HEK293 (cell line): ENCODE measurements at regions not wholly inside any gene's neighbourhood (a gene's known extent, or its start where the extent isn't known, plus 50 kb on each side); places are given as distances from the start of the nearest gene placed in this dataset.

ENCODE experiments used
- KLF10 ChIP-seq: fragments of 450-650 bp; IDR thresholded peaks from 2 replicates; pipeline ENCODE4 v1.5.1; 2018; ENCODE audit warnings: missing biosample characterization, mild to moderate bottlenecking, missing genetic modification characterization
- ZBTB1 ChIP-seq: fragments of 450-650 bp; formaldehyde crosslinking; IDR thresholded peaks from 2 replicates; pipeline ENCODE4 v1.5.1; 2016; ENCODE audit warnings: missing biosample characterization, missing genetic modification characterization
- ZNF324 ChIP-seq: fragments of 450-650 bp; formaldehyde crosslinking; IDR thresholded peaks from 2 replicates; pipeline ENCODE4 v1.5.1; 2016; ENCODE audit warnings: missing biosample characterization, missing genetic modification characterization
- ZNF423 ChIP-seq: fragments of 450-650 bp; formaldehyde crosslinking; IDR thresholded peaks from 2 replicates; pipeline ENCODE4 v1.5.1; 2016; ENCODE audit warnings: missing biosample characterization, missing genetic modification characterization
- ZNF561 ChIP-seq: fragments of 450-650 bp; IDR thresholded peaks from 2 replicates; pipeline ENCODE4 v1.5.1; 2018; ENCODE audit warnings: missing biosample characterization, missing genetic modification characterization, borderline replicate concordance
- ZNF629 ChIP-seq: fragments of 450-650 bp; formaldehyde crosslinking; IDR thresholded peaks from 2 replicates; pipeline ENCODE4 v1.5.1; 2017; ENCODE audit warnings: missing biosample characterization, missing genetic modification characterization
- ZNF792 ChIP-seq: fragments of 450-650 bp; formaldehyde crosslinking; IDR thresholded peaks from 2 replicates; pipeline ENCODE4 v1.5.1; 2016; ENCODE audit warnings: missing biosample characterization, missing genetic modification characterization
- TF ChIP-seq, protein P1 (sequence below): fragments of 450-650 bp; formaldehyde crosslinking; IDR thresholded peaks from 2 replicates; pipeline ENCODE4 v1.5.1; 2016; ENCODE audit warnings: missing biosample characterization, missing genetic modification characterization
- TF ChIP-seq, protein P2 (sequence below): fragments of 450-650 bp; IDR thresholded peaks from 2 replicates; pipeline ENCODE4 v1.5.1; 2018; ENCODE audit warnings: missing biosample characterization, mild to moderate bottlenecking, missing genetic modification characterization

DNA sequence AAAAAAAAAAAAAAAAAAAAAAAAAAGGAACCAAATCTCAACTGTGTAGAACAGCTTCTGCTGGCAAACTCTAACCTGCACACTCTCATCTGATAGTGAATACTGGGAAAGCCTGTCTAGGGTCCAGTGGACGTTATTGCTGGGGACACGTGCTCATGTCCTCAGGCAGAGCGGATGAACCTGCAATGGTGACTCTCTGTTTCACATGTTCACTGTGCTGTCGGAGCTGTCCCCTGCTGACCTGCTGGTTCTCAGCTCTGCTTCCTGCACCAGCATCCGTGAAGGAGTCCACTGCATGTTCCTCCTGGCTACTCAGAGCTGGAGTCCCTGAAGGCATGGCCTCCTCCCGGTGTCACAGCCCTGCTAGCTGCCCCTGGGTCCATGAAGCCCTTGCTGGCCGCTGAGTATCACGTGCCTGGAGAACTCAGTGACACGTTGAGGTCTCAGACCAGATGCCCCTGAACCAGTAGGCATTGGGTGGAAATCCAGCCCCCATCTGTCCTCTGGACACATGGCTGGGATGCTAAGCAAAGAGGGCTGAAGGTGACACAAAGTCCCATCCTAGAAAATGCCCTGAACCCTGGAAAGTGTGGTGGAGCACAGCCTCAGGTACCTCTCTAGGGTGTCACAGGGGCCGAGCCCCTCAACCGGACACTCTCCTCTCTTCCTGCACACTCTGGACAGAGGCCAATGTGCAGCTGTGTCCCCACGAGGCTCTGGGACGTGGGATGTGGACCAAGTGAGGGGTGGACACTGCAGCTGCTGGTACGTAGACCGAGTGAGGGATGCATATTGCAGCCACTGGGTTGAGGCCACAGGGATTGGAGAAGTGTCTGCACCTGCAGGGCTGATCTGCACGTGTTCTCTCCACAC lies 54.9 kb upstream of the FRMD1 start:
- TF ChIP-seq, protein P1, sequence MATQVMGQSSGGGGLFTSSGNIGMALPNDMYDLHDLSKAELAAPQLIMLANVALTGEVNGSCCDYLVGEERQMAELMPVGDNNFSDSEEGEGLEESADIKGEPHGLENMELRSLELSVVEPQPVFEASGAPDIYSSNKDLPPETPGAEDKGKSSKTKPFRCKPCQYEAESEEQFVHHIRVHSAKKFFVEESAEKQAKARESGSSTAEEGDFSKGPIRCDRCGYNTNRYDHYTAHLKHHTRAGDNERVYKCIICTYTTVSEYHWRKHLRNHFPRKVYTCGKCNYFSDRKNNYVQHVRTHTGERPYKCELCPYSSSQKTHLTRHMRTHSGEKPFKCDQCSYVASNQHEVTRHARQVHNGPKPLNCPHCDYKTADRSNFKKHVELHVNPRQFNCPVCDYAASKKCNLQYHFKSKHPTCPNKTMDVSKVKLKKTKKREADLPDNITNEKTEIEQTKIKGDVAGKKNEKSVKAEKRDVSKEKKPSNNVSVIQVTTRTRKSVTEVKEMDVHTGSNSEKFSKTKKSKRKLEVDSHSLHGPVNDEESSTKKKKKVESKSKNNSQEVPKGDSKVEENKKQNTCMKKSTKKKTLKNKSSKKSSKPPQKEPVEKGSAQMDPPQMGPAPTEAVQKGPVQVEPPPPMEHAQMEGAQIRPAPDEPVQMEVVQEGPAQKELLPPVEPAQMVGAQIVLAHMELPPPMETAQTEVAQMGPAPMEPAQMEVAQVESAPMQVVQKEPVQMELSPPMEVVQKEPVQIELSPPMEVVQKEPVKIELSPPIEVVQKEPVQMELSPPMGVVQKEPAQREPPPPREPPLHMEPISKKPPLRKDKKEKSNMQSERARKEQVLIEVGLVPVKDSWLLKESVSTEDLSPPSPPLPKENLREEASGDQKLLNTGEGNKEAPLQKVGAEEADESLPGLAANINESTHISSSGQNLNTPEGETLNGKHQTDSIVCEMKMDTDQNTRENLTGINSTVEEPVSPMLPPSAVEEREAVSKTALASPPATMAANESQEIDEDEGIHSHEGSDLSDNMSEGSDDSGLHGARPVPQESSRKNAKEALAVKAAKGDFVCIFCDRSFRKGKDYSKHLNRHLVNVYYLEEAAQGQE (tag by site-specific recombination), result no peak
- no peak for TF ChIP-seq ZNF561
- no peak for TF ChIP-seq ZNF423 (tag by site-specific recombination)
- no peak for TF ChIP-seq ZNF792 (tag by site-specific recombination)
- TF ChIP-seq, protein P2, sequence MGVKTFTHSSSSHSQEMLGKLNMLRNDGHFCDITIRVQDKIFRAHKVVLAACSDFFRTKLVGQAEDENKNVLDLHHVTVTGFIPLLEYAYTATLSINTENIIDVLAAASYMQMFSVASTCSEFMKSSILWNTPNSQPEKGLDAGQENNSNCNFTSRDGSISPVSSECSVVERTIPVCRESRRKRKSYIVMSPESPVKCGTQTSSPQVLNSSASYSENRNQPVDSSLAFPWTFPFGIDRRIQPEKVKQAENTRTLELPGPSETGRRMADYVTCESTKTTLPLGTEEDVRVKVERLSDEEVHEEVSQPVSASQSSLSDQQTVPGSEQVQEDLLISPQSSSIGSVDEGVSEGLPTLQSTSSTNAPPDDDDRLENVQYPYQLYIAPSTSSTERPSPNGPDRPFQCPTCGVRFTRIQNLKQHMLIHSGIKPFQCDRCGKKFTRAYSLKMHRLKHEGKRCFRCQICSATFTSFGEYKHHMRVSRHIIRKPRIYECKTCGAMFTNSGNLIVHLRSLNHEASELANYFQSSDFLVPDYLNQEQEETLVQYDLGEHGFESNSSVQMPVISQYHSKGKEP (tag by site-specific recombination), result no peak
- no peak for TF ChIP-seq ZNF629 (tag by site-specific recombination)
- TF ChIP-seq KLF10 (tag by site-specific recombination), result no peak
- TF ChIP-seq ZNF324 (tag by site-specific recombination), result no peak
- no peak for TF ChIP-seq ZBTB1
